Calu3 (cell line): ENCODE measurements at regions not wholly inside any gene's neighbourhood (a gene's known extent, or its start where the extent isn't known, plus 50 kb on each side); places are given as distances from the start of the nearest gene placed in this dataset.

Source experiments
- BruUV-seq: library from RNA; stranded (reverse); fragments of 400-500 nt; replicated peaks from 2 replicates; lab custom pipeline; 2021; lab: Mats Ljungman, UMichigan
- CTCF ChIA-PET: fragments of 300-600 bp; sonication (Branson Sonifier 250); formaldehyde crosslinking; loops from one replicate; lab custom pipeline; 2022; ENCODE audit warnings: antibody characterized with exemption; lab: Charles Lee
- DNase-seq: peaks from one replicate; pipeline ENCODE4 v3.0.0; 2022
- H3K27ac Mint-ChIP-seq: one replicate; pipeline ENCODE4 v1.8.0; 2022; ENCODE audit warnings: mixed read lengths; ENCODE audit not compliant: unreplicated experiment
- H3K27me3 Mint-ChIP-seq: one replicate; pipeline ENCODE4 v1.8.0; 2022; ENCODE audit warnings: mixed read lengths; ENCODE audit not compliant: unreplicated experiment
- H3K36me3 Mint-ChIP-seq: one replicate; pipeline ENCODE4 v1.8.0; 2022; ENCODE audit warnings: mild to moderate bottlenecking, moderate library complexity, mixed read lengths; ENCODE audit not compliant: insufficient read depth, unreplicated experiment
- H3K4me1 Mint-ChIP-seq: one replicate; pipeline ENCODE4 v1.8.0; 2022; ENCODE audit warnings: mild to moderate bottlenecking, low read depth, mixed read lengths; ENCODE audit not compliant: unreplicated experiment
- H3K4me3 Mint-ChIP-seq: one replicate; pipeline ENCODE4 v1.8.0; 2022; ENCODE audit warnings: mild to moderate bottlenecking, low read depth, moderate library complexity, mixed read lengths; ENCODE audit not compliant: unreplicated experiment
- H3K9me3 Mint-ChIP-seq: one replicate; pipeline ENCODE4 v1.8.0; 2022; ENCODE audit warnings: low read depth, mixed read lengths; ENCODE audit not compliant: unreplicated experiment
- intact Hi-C: fragments of 100-400 bp; cut with micrococcal nuclease; formaldehyde crosslinking; loops from one replicate; pipeline ENCODE4 v1.10.0; 2022; ENCODE audit not compliant: unreplicated experiment
- TF ChIP-seq, protein P1 (sequence below): fragments of 200-600 bp; IDR thresholded peaks from one replicate; pipeline ENCODE4 v1.8.0; 2022; ENCODE audit warnings: antibody characterized with exemption; ENCODE audit not compliant: unreplicated experiment

GRCh38 chrX:99933865-99934264 is 476.2 kb downstream of the PCDH19 start:
- no peak overlapping the region for H3K4me3 Mint-ChIP-seq
- H3K9me3 Mint-ChIP-seq = peaks cover 9% of the 10 kb centered on the region
- DNase-seq = no peak
- CTCF ChIA-PET = no interaction called here
- TF ChIP-seq, protein P1, sequence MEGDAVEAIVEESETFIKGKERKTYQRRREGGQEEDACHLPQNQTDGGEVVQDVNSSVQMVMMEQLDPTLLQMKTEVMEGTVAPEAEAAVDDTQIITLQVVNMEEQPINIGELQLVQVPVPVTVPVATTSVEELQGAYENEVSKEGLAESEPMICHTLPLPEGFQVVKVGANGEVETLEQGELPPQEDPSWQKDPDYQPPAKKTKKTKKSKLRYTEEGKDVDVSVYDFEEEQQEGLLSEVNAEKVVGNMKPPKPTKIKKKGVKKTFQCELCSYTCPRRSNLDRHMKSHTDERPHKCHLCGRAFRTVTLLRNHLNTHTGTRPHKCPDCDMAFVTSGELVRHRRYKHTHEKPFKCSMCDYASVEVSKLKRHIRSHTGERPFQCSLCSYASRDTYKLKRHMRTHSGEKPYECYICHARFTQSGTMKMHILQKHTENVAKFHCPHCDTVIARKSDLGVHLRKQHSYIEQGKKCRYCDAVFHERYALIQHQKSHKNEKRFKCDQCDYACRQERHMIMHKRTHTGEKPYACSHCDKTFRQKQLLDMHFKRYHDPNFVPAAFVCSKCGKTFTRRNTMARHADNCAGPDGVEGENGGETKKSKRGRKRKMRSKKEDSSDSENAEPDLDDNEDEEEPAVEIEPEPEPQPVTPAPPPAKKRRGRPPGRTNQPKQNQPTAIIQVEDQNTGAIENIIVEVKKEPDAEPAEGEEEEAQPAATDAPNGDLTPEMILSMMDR = no peak
- no peaks in the 10 kb centered on the region for H3K4me1 Mint-ChIP-seq
- no TSS peak for BruUV-seq
- no peaks in the 10 kb centered on the region for H3K36me3 Mint-ChIP-seq
- no peak overlapping the region for H3K27ac Mint-ChIP-seq
- no peaks in the 10 kb centered on the region for H3K27me3 Mint-ChIP-seq
- intact Hi-C loops = no loop called here

GRCh38 chrX:99914635-99915034 is 495.4 kb downstream of the PCDH19 start:
- CTCF ChIA-PET = no interaction called here
- Mint-ChIP-seq H3K27ac (no peak overlapping the region), H3K4me1 (no peaks in the 10 kb centered on the region), H3K27me3 (no peaks in the 10 kb centered on the region), H3K36me3 (no peaks in the 10 kb centered on the region), H3K4me3 (no peak overlapping the region), H3K9me3 (peaks cover 3% of the 10 kb centered on the region)
- BruUV-seq = no TSS peak
- DNase-seq = no peak
- TF ChIP-seq, protein P1 = no peak
- intact Hi-C loops = no loop called here

GRCh38 chrX:99913611-99914010 is 496.5 kb downstream of the PCDH19 start:
- no peak overlapping the region for H3K4me3 Mint-ChIP-seq
- H3K27me3 Mint-ChIP-seq = no peaks in the 10 kb centered on the region
- DNase-seq = no peak
- CTCF ChIA-PET = no interaction called here
- intact Hi-C loops = no loop called here
- H3K27ac Mint-ChIP-seq = no peak overlapping the region
- BruUV-seq = no TSS peak
- no peaks in the 10 kb centered on the region for H3K36me3 Mint-ChIP-seq
- H3K9me3 Mint-ChIP-seq = peaks cover 3% of the 10 kb centered on the region
- no peaks in the 10 kb centered on the region for H3K4me1 Mint-ChIP-seq
- TF ChIP-seq, protein P1 = no peak

- CTCF ChIA-PET = no interaction called here
- no peak for DNase-seq
- H3K9me3 Mint-ChIP-seq = no peaks in the 10 kb centered on the region
Measured at GRCh38 chrX:99909946-99910345, 500.1 kb downstream of the PCDH19 start.

More at GRCh38 chrX:99909946-99910345, 500.1 kb downstream of the PCDH19 start:
- H3K27ac Mint-ChIP-seq = no peak overlapping the region
- no peak overlapping the region for H3K4me3 Mint-ChIP-seq
- no peaks in the 10 kb centered on the region for H3K36me3 Mint-ChIP-seq
- TF ChIP-seq, protein P1 = no peak
- intact Hi-C loops = no loop called here
- no TSS peak for BruUV-seq
- no peaks in the 10 kb centered on the region for H3K27me3 Mint-ChIP-seq
- H3K4me1 Mint-ChIP-seq = no peaks in the 10 kb centered on the region
